ENCODE measurements at regions not wholly inside any gene's neighbourhood (a gene's known extent, or its start where the extent isn't known, plus 50 kb on each side); places are given as distances from the start of the nearest gene placed in this dataset.

DNA sequence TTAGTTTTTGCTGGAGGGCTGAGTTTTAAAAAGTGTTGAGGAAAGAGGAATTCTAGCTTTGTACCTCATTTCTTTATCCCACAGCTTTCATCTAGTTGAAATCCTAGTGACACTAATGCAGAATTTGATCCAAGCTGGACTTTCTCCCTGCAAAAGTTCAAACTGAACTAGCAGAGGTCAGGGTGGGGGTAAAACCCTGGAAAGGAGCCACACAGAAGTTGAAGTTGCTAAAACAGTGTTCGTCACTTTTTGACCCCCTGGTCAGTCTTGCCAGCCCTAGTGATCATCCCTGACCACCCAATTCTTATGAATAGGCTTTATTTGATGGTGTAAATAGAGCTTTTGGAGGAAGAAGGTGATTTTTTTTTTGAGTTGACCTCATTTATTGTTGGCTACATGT is 390.4 kb downstream of the TMEM38B start:
- TF ChIP-seq, protein P1, sequence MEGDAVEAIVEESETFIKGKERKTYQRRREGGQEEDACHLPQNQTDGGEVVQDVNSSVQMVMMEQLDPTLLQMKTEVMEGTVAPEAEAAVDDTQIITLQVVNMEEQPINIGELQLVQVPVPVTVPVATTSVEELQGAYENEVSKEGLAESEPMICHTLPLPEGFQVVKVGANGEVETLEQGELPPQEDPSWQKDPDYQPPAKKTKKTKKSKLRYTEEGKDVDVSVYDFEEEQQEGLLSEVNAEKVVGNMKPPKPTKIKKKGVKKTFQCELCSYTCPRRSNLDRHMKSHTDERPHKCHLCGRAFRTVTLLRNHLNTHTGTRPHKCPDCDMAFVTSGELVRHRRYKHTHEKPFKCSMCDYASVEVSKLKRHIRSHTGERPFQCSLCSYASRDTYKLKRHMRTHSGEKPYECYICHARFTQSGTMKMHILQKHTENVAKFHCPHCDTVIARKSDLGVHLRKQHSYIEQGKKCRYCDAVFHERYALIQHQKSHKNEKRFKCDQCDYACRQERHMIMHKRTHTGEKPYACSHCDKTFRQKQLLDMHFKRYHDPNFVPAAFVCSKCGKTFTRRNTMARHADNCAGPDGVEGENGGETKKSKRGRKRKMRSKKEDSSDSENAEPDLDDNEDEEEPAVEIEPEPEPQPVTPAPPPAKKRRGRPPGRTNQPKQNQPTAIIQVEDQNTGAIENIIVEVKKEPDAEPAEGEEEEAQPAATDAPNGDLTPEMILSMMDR (IDR thresholded peaks at IDR 0.05; ENCODE audit: poor library complexity) = no peak
- no peak for TF ChIP-seq EZH2phosphoT487 (IDR thresholded peaks at IDR 0.05; ENCODE audit: low read depth, severe bottlenecking, unreplicated experiment)

Measured in hepatocyte (in vitro differentiated cells).